Activated CD4-positive, alpha-beta T cell treated with anti-CD3 and anti-CD28 coated beads for 4 hours (primary cell): ENCODE measurements at regions not wholly inside any gene's neighbourhood (a gene's known extent, or its start where the extent isn't known, plus 50 kb on each side); places are given as distances from the start of the nearest gene placed in this dataset.
"Not testable (repeated sequence)": the region's sequence is repeated elsewhere in the genome, so short reads cannot be mapped to it uniquely, and the experiment has no call there.

Experiments used
- DNase-seq, 2 donors: peaks; one replicate each; pipeline ENCODE4 v3.0.0-alpha.2; 2020

DNA sequence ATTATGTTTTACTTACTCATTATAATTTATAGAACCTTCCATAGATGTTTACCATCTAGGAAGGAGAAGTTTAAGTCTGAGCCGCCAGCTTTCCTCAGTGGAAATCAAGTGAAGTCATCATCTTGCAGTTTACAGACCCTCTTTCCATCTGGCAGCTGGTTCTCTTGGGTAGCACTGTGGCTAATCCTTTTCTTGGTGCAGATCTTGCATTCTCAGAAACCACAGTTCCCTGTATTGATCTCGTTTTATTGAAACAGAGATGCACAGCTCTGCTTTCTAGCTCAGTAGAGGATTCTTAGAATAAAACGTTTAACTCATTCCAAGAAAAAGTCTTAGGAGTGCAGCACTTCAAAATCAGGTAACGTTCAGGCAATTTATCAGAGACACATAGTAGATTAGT is 1154.7 kb downstream of the FOXD4L5 start:
- not testable (repeated sequence) for DNase-seq

DNA sequence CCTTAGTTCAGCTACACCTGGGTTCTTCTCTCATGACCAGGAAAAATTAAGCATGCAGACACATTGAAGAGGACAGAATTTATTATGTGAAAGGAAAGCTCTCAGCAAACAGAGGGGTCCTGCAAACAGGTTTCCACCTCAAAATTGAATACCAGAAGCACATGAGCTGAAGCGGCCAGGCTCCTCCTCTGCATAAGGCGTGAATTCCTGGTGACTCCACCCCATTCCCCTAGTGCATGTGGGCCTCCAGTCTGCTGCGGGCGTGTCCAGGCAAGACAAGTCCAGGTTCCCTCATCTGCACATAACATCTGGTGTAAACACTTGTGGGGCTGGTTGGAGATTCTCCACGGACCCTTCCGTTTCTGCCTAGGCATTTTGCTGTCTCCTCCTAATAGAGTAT is 1156.4 kb downstream of the FOXD4L5 start:
- no peak for DNase-seq

DNA sequence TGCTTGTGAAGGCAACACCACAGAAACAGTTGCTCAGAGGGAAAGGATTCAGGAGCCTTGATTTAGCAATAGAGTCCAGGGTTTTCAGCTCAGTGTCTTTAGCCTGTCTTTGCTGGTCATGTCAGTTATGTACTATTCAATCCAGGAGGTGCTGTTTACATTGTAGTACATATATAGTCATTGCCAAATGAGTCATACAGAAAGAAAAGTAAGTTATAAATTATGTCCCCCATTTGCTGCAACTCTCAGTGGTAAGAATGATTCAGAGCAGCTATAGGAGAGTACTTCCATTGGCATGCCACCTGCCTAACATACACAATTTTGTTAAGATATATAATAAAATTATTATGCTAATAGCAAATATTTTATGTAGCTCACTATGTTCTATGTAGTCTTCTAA is 1163.4 kb downstream of the FOXD4L5 start:
- not testable (repeated sequence) for DNase-seq

DNA sequence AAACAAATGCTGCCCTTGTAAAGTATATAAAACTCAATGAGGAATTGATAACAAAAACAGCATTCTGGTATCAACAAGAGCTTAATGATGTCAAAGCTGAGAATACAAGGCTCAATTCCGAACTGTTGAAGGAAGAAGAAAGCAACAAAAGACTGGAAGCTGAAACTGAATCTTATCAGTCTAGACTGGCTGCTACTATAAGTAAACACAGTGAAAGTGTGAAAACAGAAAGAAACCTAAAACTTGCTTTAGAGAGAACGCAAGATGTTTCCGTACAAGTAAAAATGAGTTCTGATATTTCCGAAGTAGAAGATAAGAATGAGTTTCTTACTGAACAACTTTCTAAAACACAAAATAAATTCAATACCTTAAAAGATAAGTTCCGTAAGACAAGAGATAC is 1167.7 kb downstream of the FOXD4L5 start:
- not testable (repeated sequence) for DNase-seq

DNA sequence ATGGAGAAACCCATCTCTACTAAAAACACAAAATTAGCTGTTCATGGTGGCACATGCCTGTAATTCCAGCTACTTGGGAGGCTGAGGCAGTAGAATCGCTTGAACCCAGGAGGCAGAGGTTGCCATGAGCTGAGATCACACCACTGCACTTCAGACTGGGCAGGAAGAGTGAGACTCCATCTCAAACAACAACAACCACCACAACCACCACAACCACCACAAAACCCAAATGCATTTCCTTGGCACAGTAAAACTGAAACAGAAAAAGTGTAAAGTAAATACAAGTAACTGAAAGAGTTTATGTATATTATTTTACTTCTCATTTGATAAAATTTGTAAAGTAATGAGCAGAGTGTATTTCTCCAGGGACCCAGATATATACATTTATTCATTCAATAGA is 1177.1 kb downstream of the FOXD4L5 start:
- DNase-seq: not testable (repeated sequence)

DNA sequence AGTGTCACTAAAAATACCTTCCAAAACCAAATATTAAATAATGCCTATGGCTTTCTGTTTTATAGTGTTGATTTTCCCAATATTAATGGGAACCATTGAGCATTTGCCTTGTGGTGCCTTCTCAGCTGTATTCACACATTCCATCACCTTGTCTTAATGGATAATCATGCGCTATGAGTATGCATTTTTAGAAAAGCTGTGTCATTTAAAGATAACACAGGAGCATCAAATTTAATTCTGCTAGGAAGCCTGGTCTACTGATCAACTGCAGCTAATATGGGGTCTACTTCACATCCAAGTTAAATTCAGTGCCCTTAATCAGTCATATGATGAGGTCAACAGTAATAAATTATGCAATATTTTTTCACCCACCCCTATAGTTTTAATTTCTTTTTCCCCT is 1177.8 kb downstream of the FOXD4L5 start:
- not testable (repeated sequence) for DNase-seq

DNA sequence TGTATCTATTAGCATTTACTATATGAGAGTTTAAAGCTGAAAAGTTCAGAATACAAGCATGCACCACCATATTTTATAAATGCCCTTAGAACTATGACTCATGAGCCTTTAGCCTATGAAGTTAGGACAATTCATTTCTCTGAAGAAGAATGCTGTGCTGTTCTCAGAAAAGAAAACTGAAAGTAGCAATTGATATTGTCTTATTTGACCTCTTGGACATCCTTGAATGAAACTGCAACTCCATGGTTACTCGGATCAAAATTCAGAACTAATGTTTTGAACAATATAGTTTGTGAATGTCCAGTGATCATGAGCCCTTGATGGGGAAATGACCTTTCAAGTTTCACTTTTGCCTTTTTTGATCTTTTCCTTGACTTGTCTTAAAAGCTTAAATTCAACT is 1179.8 kb downstream of the FOXD4L5 start:
- not testable (repeated sequence) for DNase-seq

DNA sequence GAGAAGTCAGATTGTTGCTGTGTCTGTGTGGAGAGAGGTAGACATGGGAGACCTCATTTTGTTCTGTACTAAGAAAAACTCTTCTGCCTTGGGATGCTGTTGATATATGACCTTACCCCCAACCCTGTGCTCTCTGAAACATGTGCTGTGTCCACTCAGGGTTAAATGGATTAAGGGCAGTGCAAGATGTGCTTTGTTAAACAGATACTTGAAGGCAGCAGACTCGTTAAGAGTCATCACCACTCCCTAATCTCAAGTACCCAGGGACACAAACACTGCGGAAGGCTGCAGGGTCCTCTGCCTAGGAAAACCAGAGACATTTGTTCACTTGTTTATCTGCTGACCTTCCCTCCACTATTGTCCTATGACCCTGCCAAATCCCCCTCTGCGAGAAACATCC is 1183.5 kb downstream of the FOXD4L5 start:
- DNase-seq: not testable (repeated sequence)

DNA sequence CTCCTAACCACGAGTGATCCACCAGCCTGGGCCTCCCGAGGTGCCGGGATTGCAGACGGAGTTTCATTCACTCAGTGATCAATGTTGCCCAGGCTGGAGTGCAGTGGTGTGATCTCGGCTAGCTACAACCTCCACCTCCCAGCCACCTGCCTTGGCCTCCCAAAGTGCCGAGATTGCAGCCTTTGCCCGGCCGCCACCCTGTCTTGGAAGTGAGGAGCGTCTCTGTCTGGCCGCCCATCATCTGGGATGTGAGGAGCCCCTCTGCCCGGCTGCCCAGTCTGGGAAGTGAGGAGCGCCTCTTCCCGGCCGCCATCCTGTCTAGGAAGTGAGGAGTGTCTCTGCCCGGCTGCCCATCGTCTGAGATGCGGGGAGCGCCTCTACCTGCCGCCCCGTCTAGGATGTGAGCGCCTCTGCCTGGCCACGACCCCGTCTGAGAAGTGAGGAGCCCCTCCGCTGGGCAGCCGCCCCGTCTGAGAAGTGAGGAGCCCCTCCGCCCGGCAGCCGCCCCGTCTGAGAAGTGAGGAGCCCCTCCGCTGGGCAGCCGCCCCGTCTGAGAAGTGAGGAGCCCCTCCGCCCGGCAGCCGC is 1184.3 kb downstream of the FOXD4L5 start:
- not testable (repeated sequence) for DNase-seq

DNA sequence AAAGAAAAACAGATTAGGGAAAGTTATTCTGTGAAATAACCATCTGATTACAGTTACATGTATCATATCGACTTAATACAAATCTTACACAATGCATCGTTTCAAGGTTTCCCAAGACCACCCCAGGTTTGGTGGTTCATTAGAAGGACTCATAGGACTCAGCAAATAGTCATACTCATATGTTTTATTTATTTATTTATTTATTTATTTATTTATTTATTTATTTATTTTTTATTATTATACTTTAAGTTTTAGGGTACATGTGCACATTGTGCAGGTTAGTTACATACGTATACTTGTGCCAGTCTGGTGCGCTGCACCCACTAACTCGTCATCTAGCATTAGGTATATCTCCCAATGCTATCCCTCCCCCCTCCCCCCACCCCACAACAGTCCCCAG is 1199.0 kb downstream of the FOXD4L5 start:
- not testable (repeated sequence) for DNase-seq

DNA sequence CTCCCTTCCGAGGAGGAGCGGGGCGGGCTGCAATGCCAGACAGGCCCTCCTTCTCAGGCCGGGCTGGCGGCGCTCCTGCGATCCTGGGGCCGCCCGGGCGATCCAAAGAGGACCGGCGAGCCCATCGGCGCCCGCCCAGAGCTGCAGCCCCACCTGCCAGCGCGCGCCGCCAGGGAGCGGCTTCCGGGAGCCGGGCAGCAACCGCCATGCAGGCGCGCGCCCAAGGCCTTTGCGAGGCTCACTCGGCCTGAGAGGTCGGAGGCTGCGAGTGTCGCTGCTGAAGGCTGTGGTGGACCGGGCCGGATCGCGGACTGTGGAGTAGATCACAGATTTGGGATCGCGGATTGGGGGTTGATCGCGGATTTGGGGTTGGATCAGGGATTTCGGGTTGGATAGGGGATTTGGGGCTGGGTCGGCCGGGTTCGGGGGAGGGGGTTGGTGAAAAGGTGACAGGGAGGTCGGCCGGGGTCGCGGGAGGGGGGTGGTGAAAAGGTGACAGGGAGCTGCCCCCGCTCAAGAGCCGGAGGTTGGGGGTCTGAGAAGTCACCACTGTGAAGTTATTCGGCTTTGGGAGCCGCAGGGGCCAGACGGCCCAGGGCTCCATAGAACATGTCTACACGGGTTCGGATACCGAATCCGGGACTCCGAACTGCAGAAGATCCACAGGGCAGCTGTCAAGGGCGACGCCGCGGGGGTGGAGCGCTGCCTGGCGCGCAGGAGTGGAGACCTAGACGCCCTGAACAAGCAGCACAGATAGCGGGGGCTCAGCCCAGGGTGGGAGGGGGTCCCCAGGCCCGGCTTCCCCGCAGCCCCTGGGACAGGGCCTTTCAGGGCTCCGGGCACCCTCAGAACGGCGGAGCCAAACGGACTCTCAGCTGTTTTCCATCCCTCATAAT is 1213.4 kb downstream of the FOXD4L5 start:
- not testable (repeated sequence) for DNase-seq

DNA sequence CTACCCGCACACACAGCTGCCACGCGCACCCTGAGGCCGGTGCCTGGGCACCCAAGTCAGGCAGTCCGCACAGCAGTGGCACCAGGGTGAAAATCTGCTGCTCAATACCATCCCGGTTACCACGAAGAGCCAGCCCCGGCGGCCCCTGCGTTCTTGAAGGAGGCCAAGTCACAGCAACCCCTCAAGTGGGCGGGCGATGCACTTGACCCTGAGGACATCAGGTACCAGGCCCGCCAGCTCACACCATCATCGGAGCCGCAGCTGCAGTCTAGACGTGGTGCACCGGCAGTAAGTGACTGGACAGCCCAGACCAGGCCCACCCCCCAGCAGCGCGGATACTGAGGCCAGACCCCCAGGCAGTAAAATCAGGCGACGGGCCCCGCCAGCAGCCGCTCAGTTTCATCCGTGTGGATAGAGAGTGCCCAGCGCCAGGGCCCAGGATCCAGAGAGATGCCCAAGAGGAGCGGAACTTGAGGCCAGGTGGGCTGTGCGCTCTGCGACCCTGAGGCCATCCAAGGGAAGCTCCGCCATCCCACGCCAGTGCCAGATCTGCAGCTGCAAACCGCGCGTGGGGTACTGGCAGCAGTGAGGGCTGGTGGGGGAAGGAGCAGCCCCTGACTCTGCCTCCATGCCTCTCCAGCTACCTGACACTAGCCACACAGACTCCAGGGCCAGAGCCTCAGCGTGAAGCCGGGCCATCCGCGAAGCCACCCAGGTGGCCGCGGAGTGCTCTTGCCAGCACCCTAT is 1214.2 kb downstream of the FOXD4L5 start:
- DNase-seq: not testable (repeated sequence)

DNA sequence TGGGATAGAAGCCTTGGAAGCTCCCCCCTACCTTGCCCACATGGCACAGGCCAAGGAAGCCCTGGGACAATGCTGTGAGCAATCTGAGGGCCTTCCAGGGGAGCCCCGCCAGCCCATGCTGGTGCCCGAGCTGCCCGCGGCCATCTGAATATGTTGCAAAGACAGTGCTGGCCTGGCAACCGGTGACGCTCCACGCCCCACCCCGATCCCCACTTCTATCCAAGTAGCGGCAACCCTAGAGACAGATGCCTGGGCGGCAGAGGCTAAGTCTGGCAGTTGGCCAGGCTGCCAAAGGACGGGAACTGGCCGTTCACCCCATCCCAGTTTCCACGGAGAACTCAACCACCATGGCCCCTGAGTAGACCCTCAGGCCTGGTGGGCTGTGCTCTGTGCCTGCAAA is 1214.9 kb downstream of the FOXD4L5 start:
- DNase-seq: not testable (repeated sequence)

DNA sequence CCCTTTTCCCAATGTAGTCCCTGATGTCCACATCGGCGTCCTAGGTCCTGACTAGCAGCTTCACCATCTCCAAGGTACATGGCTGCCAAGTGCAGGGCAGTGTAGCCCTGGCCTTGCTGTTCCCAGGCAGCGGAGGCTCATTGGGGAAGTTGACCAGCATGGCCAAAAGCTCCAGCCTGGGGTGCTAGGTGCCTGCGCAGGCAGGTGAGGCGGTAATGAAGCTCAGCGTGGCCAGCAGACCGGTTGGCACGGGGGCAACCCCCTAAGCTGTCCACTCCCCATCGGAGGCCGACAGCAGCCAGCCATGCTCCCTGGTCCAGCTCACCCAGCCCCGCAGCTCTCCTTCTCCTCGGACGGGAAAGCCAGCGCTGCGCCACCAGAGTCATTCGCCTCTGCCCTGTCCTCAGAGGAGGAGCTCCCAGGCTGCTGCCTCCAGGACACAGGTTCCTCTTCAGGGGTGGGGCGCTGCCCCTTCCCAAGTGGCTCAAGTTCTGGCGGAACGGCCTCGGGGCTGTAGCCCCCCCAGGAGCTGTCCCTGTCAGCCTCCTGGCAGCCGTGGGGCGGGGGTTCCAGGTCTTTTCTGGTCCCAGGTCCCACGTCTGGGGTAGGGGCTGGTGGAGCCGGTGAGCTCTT is 1218.2 kb downstream of the FOXD4L5 start:
- no peak for DNase-seq

DNA sequence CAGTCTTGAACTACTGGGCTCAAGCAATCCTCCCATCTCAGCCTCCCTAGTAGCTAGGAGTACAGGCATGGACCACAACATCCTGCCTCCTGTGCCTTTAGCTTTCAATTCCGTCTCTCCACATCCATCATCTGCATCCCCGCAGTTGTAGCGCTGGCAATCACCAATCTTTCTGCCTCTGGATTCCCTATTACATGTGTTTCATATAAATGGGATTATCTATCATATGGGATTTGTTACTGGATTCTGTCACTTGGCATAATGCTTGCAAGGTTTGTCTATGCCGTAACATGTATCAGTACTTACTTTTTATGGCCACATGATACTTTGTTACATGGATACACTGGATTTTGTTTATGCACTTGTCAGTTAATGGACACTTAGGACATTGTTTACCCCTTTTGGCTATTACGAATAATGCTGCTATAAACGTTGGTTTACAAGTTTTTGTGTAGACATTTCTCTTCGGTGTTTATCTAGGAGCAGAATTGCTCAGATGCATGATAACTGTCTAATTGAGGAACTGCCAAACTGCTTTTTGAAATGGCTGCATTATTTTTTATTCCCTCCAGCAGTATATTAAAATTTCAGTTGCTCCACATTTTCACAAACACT is 1223.9 kb downstream of the FOXD4L5 start:
- no peak for DNase-seq

DNA sequence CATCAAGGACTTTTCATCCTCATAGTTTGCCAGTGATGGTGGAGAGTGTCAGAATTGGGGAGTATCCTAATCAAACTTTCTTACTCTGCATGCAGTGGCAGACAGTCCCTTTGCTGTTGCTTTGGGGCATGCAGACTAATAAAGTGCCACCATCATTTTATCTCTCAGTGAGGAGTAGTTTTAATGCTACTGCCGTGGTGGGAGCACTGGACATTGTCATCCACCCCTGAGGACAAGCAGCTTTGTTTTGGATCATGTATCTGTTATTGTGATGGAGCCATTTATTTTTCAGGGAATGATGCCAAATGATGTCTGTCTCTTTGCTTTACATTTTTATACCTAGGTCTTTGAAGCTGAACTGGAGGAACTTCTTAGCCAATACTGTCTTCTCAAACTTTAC is 1226.9 kb downstream of the FOXD4L5 start:
- not testable (repeated sequence) for DNase-seq

DNA sequence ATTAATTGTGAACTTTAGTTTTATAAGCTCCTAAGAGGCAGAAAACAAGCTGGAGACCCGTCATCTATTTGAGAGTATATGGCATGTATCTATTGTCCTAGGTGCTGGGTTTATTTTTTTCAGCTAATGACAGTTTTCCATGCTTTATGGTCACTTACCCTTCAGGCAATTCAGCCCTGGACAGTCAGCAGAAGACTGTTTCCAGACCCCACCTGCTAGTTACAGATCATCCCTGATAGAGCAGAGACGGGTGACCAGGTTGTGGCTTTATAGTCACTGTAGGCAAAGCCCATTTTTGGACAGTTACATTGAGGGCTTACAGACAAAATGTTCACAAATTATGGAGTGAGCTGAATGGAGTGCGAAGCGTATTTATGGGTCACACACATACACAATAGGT is 1227.5 kb downstream of the FOXD4L5 start:
- no peak for DNase-seq

DNA sequence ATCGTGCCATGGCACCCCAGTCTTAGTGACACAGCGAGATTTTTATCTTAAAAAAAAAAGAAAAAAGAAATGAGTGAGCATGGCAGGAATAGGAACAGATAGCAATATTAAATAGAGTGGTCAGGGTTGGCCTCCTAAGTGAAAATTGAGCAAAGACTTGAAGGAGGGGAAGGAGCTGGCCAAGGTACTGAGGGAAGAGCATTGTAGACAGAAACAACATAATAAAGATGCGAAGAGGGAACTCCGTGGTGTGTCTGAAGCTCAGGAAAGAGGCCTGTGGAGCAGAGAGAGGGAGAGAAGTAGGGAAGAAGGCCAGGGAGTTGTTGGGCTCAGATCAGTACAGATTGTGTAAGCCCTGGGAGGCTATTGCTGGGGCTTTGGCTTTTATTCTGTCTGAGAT is 1256.1 kb downstream of the FOXD4L5 start:
- DNase-seq: not testable (repeated sequence)

DNA sequence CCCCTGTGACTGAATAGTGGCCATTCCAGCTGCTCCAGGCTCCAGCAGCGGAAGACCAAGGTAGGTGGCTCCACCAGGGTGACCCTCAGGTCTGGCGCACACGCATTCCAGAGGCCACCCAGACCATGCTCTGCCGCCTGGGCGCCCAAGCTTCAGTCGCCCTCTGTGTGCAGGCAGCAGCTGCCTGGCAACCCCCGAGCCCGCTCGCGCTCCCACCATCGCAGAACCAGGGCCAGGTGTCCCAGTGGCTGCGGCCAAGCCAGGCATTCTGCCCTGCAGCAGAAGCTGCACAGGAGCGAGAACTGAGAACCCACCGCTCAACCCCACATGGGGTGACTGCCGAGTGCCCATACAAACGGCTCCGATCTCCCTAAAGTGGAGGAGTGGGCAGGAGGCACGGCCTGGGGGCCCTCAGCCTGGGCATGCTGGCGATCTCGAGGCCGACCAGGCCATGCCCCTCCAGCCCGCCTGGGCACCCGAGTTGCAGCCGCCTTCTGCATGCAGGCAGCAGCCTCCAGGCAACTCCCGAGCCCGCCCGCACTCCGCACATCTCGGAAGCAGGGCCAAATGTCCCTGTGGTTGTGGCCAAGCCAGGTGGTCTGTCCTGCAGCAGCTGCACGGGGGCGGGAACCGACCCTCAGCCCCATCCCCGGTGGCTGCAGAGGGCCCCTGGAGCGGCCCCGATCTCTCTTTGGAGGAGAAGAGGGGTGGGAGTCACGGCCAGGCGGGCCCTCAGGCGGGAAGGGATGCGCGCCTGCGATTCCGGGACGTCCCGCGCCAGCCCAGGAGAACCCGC is 1264.1 kb downstream of the FOXD4L5 start:
- DNase-seq: not testable (repeated sequence)

DNA sequence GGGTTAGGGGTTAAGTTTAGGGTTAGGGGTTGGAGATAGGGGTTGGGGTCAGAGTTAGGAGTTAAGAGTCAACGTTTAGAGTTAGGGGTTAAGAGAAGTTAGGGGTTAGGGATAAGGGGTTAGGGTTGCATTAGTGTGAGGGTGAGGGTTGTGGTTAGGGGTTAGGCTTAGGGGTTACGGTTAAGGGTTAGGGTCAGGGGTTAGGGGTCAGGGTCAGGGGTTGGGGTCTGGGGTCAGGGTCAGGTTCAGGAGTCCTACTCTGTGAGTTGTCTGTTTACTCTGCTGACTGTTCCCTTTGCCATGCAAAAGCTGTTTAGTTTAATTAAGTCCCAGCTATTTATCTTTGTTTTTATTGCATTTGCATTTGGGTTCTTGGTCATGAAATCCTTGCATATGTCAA is 1267.3 kb downstream of the FOXD4L5 start:
- not testable (repeated sequence) for DNase-seq

DNA sequence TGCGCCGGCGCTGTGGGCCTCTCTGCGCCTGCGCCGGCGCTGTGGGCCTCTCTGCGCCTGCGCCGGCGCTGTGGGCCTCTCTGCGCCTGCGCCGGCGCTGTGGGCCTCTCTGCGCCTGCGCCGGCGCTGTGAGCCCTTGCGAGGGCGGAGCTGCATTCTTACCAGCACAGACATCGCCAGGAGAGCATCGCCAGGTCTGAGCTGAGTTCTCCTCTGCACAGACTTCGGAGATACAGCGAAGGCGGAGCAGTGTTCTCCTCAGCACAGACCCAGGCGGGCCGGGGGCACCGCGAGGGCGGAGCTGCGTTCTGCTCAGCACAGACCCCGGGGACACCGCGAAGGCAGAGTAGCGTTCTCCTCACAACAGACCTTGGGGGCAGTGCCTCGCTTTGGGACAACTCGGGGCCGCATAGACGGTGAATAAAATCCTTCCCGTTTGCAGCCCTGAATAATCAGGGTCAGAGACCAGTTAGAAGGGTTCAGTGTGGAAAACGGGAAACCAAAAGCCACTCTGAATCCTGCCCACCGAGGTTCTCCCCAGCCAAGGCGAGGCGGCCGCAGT is 1268.1 kb downstream of the FOXD4L5 start:
- DNase-seq: peak in 1 of 2 donors; percentile 43
